ENCODE measurements at regions not wholly inside any gene's neighbourhood (a gene's known extent, or its start where the extent isn't known, plus 50 kb on each side); places are given as distances from the start of the nearest gene placed in this dataset.
A peak's percentile ranks its signal among the peaks of the same experiment; 100 is the strongest.
"Not testable (repeated sequence)": the region's sequence is repeated elsewhere in the genome, so short reads cannot be mapped to it uniquely, and the experiment has no call there.

DNA sequence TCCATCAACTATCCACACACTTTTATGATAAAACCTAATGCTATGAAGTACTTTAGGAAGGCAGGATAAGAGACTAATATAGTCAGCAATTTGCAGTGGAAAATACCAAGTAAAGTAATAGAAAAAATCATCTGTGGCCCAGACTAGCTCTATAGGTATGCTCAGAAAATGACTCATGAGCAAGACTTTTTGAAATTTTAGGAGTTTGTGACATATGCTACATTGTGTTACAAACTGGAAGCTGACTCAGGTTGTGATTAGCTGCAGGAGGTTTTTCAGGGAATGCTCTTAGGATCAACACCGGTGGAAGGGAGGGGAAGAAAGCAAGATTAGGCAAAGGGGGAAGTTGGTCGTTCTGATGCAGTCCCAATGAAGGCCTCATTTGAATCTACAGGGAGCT, 56.1 kb downstream of the FEZF1 start:
- no peak for DNase-seq

DNA sequence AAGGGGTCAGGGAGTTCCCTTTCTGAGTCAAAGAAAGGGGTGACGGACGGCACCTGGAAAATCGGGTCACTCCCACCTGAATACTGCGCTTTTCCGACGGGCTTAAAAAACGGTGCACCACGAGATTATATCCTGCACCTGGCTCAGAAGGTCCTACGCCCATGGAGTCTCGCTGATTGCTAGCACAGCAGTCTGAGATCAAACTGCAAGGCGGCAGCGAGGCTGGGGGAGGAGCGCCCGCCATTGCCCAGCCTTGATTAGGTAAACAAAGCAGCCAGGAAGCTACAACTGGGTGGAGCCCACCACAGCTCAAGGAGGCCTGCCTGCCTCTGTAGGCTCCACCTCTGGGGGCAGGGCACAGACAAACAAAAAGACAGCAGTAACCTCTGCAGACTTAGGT, 65.8 kb downstream of the FEZF1 start:
- DNase-seq: not testable (repeated sequence)

DNA sequence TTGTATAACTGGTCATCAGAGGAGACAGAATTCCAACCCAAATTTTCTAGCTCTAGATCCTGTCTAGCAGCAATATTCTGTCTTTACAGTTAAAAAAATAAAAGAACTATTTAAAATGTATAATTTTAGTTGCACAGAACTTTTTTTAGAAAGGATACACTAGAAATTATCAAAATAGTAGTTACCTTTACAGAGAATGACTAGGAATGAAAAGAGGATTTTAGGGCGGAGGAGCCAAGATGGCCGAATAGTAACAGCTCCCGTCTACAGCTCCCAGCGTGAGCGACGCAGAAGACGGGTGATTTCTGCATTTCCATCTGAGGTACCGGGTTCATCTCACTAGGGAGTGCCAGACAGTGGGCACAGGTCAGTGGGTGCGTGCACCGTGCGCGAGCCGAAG, 66.3 kb downstream of the FEZF1 start:
- DNase-seq: not testable (repeated sequence)

DNA sequence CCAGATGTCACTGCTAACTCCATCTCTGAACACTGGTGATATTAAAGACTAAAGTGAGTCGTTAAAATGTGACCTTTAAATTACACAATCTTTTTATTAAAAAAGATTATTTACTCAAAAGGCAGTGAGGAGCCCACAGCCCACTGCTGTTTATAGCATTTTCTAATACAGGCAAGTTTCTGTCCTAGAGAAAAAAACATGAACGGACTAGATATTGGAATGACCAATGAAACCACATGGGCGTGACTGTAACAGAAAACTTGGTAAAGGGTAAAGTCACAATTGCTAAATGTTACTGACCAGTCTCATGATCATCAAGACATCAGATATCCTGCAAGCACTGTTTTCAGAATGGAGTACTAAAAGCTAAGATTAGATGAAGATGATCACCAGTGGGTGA, 78.7 kb downstream of the FEZF1 start:
- no peak for DNase-seq

DNA sequence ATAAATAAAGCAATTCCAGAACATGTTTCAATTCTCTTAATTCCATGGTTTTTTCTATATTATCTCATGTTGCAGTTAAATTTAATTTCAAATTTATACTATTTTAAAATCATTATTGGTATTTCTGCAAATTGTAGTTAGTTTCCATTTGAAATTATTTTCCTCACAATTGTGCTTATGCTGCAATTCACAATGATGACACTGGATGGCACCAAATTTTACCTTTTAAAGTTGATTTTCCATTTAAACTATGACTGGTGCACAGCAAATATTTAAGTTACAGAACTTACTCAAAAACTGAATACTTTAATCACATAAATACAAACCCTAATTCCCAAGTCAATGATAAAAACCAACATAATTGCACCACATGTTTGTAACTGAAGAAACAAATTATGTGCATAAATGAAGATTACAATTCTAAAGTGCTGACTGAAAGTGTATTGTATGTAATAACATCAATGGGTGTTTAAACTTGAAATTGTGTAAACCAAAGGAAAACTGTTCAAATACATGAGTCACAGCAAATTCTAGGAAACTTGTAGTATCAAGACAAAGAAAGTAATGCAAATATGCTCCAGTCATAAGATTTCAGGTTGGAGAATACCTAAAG, 75.3 kb upstream of the AASS start:
- DNase-seq: peak; percentile 11

DNA sequence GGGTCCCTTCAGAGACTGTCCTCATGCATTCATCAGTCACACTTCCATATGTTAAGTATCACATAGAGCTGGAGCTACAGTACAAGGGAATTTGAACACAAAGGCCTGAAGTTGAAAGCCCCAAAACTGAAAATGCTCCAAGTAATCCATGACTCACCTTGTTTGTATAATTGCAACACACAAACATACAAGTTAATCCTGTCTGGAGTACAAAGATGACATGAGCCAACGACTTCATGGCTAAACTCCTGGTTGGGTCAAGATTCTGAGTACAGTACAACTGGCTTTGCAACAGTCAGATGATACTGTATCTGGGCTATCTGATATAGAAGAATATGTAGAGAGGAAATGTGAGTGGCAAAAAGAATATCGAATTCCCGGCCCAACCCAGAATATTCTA, 73.1 kb upstream of the AASS start:
- no peak for DNase-seq

DNA sequence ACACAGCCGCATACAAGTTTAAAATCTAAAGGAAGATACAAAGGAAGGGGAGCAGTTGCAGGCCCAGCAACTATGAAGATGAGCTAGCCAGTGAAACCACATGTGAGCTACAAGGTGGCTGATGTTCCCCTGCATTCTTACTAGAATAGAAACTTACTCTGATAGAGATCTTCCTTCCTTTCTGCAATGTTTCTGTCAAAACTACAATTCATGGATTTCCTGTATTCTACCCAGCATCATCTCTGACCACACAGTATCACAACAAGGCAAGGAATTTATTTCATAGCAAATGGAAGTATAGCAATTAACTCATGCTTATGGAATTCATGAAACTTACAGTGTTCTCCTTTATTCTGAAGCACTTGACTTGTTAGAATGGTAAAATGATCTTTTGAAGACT, 68.7 kb upstream of the AASS start:
- no peak for DNase-seq

DNA sequence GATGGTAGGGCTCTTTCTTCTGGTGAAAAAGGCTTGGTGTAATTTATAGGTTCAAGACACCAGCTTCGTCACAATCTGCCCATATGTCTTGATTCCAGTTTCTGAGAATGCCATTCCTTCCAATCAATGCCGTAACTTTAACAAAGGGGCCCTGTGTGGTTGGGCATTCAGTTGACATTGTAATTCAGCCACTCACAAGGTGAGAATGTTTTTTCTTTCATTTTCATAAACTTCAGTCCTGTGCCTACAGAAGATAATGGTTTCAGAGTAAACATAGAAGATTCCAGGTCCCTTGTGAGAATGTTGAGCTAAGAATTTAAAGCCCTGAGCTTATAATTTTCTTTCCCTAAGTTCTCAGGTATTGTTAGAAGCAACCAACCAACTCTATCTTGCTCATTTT, 67.3 kb upstream of the AASS start:
- no peak for DNase-seq

DNA sequence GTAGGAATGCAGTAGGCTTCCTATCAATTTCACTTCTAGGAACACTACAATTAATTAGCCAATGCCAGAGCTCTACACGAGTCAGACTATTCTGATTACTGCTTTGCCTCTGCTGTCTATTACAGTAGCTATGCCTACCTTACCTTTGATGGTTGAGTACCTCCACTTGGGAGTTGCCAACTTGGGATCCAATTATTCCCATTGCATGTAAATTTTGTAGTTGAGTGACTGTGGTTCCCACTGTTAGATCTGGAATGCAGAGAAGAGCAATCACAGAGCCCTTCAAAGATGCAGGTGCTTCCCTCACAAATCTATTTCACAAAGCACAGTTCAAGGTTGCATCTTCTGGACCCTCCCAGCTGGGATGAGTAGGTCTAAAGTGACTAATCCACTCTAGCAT, 62.9 kb upstream of the AASS start:
- DNase-seq: no peak

DNA sequence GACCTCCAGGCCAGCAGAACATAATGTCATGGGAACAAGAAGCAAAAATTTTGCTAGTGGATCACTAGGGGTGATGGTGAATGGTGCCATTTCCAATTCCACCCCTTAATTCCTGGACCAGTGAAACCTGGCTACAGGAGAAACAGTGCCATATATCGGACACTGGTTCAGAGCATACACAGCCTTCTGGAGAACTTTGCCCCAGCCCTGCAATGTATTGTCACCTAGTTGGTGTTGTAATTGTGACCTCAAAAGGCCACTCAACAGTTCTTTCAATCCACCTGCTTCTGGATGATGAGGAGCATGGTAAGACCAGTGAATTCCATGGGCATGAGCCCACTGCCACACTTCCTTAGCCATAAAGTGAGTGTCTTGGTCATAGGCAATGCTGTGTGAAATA, 59.8 kb upstream of the AASS start:
- no peak for DNase-seq

DNA sequence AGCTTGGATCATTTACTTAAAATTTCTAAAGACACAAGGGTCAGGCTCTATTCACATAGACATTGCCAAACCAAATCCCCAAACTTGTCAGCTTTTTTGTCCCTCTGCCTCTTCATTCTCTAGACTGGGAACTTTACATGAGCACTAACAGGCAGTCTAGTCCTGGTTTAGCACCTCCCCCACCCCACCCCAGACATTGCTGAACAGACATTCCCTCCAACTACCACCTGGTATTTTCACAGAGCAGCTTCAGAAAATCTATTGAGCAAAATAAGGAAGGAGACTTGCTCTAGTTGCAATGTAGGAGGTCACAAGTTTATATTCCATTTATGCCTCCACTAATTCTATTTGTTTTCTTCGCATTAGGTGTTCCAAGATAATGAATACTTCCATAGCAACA, 56.8 kb upstream of the AASS start:
- DNase-seq: no peak

DNA sequence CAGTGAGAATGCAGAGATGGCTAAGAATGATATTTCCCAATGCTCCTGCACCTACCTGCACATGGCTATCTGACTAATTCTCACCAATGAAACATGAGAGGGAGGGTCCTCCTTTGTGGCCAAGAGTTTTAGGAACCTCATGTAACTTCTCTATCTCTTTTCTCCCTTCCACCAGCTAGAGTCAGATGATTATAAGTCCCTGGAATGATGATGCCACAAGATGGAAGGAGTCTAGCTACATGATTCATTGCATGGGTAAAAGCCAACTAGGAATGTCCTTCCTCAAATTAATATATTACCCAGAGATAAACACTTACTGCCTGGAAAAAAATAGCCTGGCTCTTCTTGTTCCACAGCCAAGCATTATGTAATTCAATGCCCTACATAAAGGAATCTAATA, 55.1 kb upstream of the AASS start:
- no peak for DNase-seq

DNA sequence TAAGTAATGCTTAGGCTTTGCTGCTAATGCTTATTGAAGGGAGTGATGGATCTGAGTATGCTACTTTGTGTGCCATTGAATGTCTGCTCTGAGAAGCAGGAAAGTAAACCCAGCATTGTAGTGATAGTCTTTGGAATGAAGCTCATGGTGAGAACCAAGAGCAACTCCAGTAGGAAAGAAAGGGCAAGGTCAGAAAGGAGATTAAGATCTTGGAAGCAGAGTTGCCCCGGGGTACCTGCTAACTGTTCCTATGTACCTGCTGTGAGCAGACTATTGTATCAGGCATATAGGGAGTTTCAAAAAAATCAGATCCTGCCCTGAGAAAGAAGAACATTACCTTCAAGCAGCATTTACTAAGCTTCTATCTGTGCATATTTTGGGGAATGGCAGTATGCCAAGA, 54.5 kb upstream of the AASS start:
- DNase-seq: no peak

Measured in renal pelvis (tissue), 1 donor.